HG02623 (cell line): ENCODE measurements at regions not wholly inside any gene's neighbourhood (a gene's known extent, or its start where the extent isn't known, plus 50 kb on each side); places are given as distances from the start of the nearest gene placed in this dataset.
"Not testable (repeated sequence)": the region's sequence is repeated elsewhere in the genome, so short reads cannot be mapped to it uniquely, and the experiment has no call there.

Experiments
- ATAC-seq: cut with Tn5 transposase; IDR thresholded peaks from one replicate; pipeline ENCODE4 v1.9.1; 2021; ENCODE audit warnings: moderate library complexity; ENCODE audit not compliant: unreplicated experiment

GRCh38 chr5:7073666-7074065 is 322.3 kb upstream of the ADCY2 start:
- ATAC-seq = no peak

- ATAC-seq = no peak
Measured at GRCh38 chr5:7074176-7074575, 321.8 kb upstream of the ADCY2 start.

GRCh38 chr5:7075470-7075869 is 320.5 kb upstream of the ADCY2 start:
- no peak for ATAC-seq

- no peak for ATAC-seq
Measured at GRCh38 chr5:7078101-7078500, 317.8 kb upstream of the ADCY2 start.

- ATAC-seq = no peak
Measured at GRCh38 chr5:7078901-7079300, 317.0 kb upstream of the ADCY2 start.

GRCh38 chr5:7080501-7080900 is 315.4 kb upstream of the ADCY2 start:
- ATAC-seq = no peak

GRCh38 chr5:7087719-7088297 is 308.1 kb upstream of the ADCY2 start:
- ATAC-seq = no peak

- no peak for ATAC-seq
Measured at GRCh38 chr5:7088849-7089248, 307.1 kb upstream of the ADCY2 start.

GRCh38 chr5:7094626-7095025 is 301.3 kb upstream of the ADCY2 start:
- ATAC-seq = no peak

GRCh38 chr5:7096294-7096693 is 299.6 kb upstream of the ADCY2 start:
- no peak for ATAC-seq

- no peak for ATAC-seq
Measured at GRCh38 chr5:7105358-7105757, 290.6 kb upstream of the ADCY2 start.

GRCh38 chr5:7117961-7118360 is 278.0 kb upstream of the ADCY2 start:
- ATAC-seq = no peak

GRCh38 chr5:7131680-7132079 is 264.3 kb upstream of the ADCY2 start:
- ATAC-seq = no peak

- ATAC-seq = no peak
Measured at GRCh38 chr5:7146886-7147285, 249.1 kb upstream of the ADCY2 start.

GRCh38 chr5:7157083-7157482 is 238.9 kb upstream of the ADCY2 start:
- no peak for ATAC-seq

- no peak for ATAC-seq
Measured at GRCh38 chr5:7169240-7169878, 226.6 kb upstream of the ADCY2 start.

- not testable (repeated sequence) for ATAC-seq
Measured at GRCh38 chr5:7170785-7171184, 225.2 kb upstream of the ADCY2 start.

GRCh38 chr5:7179364-7179763 is 216.6 kb upstream of the ADCY2 start:
- no peak for ATAC-seq

- no peak for ATAC-seq
Measured at GRCh38 chr5:7181841-7182240, 214.1 kb upstream of the ADCY2 start.

GRCh38 chr5:7185742-7186141 is 210.2 kb upstream of the ADCY2 start:
- no peak for ATAC-seq

GRCh38 chr5:7186818-7187217 is 209.1 kb upstream of the ADCY2 start:
- no peak for ATAC-seq

- ATAC-seq = no peak
Measured at GRCh38 chr5:7190712-7191250, 205.2 kb upstream of the ADCY2 start.

GRCh38 chr5:7192016-7192415 is 203.9 kb upstream of the ADCY2 start:
- no peak for ATAC-seq
